HG02840 (cell line): ENCODE measurements at regions not wholly inside any gene's neighbourhood (a gene's known extent, or its start where the extent isn't known, plus 50 kb on each side); places are given as distances from the start of the nearest gene placed in this dataset.
"Not testable (repeated sequence)": the region's sequence is repeated elsewhere in the genome, so short reads cannot be mapped to it uniquely, and the experiment has no call there.

Experiments
- ATAC-seq: cut with Tn5 transposase; IDR thresholded peaks from one replicate; pipeline ENCODE4 v1.9.1; 2021; ENCODE audit warnings: mild to moderate bottlenecking, moderate library complexity, moderate number of reproducible peaks; ENCODE audit not compliant: unreplicated experiment, low FRiP score

GRCh38 chr1:82106672-82107071 is 305.9 kb downstream of the ADGRL2 start:
- ATAC-seq: no peak

GRCh38 chr1:82099170-82099569 is 298.4 kb downstream of the ADGRL2 start:
- no peak for ATAC-seq

GRCh38 chr1:82094136-82094535 is 293.4 kb downstream of the ADGRL2 start:
- no peak for ATAC-seq

- no peak for ATAC-seq
These were observed 291.0 kb downstream of the ADGRL2 start for GRCh38 chr1:82091729-82092128.

- no peak for ATAC-seq
These were observed 290.5 kb downstream of the ADGRL2 start for GRCh38 chr1:82091265-82091664.

- no peak for ATAC-seq
These were observed 289.4 kb downstream of the ADGRL2 start for GRCh38 chr1:82090104-82090503.

GRCh38 chr1:82086739-82087138 is 286.0 kb downstream of the ADGRL2 start:
- ATAC-seq: no peak

- no peak for ATAC-seq
These were observed 278.9 kb downstream of the ADGRL2 start for GRCh38 chr1:82079607-82080006.

- ATAC-seq: no peak
These were observed 272.9 kb downstream of the ADGRL2 start for GRCh38 chr1:82073659-82074058.

- no peak for ATAC-seq
These were observed 272.3 kb downstream of the ADGRL2 start for GRCh38 chr1:82073071-82073470.

GRCh38 chr1:82065916-82066315 is 265.2 kb downstream of the ADGRL2 start:
- ATAC-seq: no peak

- no peak for ATAC-seq
These were observed 264.0 kb downstream of the ADGRL2 start for GRCh38 chr1:82064691-82065090.

GRCh38 chr1:82062206-82062605 is 261.5 kb downstream of the ADGRL2 start:
- ATAC-seq: no peak

GRCh38 chr1:82059959-82060358 is 259.2 kb downstream of the ADGRL2 start:
- no peak for ATAC-seq

- ATAC-seq: no peak
These were observed 256.3 kb downstream of the ADGRL2 start for GRCh38 chr1:82057011-82057410.

- not testable (repeated sequence) for ATAC-seq
These were observed 254.6 kb downstream of the ADGRL2 start for GRCh38 chr1:82055375-82055774.

GRCh38 chr1:82052563-82052962 is 251.8 kb downstream of the ADGRL2 start:
- no peak for ATAC-seq

- no peak for ATAC-seq
These were observed 247.9 kb downstream of the ADGRL2 start for GRCh38 chr1:82048596-82048995.

- no peak for ATAC-seq
These were observed 244.5 kb downstream of the ADGRL2 start for GRCh38 chr1:82045221-82045620.

- no peak for ATAC-seq
These were observed 243.8 kb downstream of the ADGRL2 start for GRCh38 chr1:82044536-82044935.

- no peak for ATAC-seq
These were observed 243.4 kb downstream of the ADGRL2 start for GRCh38 chr1:82044111-82044510.

- no peak for ATAC-seq
These were observed 241.7 kb downstream of the ADGRL2 start for GRCh38 chr1:82042306-82043060.
